Adrenal gland (tissue), 5 donors: ENCODE measurements at regions not wholly inside any gene's neighbourhood (a gene's known extent, or its start where the extent isn't known, plus 50 kb on each side); places are given as distances from the start of the nearest gene placed in this dataset.

Experiments
- POLR2A ChIP-seq, 2 donors: fragments of 450-650 bp; IDR thresholded peaks; one replicate each; pipeline ENCODE4 v1.6.1; 2017; ENCODE audit warnings: antibody characterized with exemption in 2 of 2, mild to moderate bottlenecking in 2 of 2, moderate library complexity in 1 of 2
- TF ChIP-seq, protein P1 (sequence below), 6 experiments: fragments of 450-650 bp in 4 of 6; fragments of 200-600 bp in 2 of 6; sonication (generic) in 1 of 6; IDR thresholded peaks; 1 replicate in 5 of 6; 2 replicates in 1 of 6; pipeline versions ENCODE4 v1.5.1 to v1.8.0; 2016 to 2021; ENCODE audit warnings: antibody characterized with exemption in 6 of 6, mild to moderate bottlenecking in 2 of 6, moderate library complexity in 1 of 6
- donor health status: DM: no; HTN: no; CAD: no.

GRCh38 chr20:39702701-39703349 lies 740.7 kb downstream of the DHX35 start:
- TF ChIP-seq POLR2A (IDR thresholded peaks at IDR 0.05): no peak
- TF ChIP-seq, protein P1, sequence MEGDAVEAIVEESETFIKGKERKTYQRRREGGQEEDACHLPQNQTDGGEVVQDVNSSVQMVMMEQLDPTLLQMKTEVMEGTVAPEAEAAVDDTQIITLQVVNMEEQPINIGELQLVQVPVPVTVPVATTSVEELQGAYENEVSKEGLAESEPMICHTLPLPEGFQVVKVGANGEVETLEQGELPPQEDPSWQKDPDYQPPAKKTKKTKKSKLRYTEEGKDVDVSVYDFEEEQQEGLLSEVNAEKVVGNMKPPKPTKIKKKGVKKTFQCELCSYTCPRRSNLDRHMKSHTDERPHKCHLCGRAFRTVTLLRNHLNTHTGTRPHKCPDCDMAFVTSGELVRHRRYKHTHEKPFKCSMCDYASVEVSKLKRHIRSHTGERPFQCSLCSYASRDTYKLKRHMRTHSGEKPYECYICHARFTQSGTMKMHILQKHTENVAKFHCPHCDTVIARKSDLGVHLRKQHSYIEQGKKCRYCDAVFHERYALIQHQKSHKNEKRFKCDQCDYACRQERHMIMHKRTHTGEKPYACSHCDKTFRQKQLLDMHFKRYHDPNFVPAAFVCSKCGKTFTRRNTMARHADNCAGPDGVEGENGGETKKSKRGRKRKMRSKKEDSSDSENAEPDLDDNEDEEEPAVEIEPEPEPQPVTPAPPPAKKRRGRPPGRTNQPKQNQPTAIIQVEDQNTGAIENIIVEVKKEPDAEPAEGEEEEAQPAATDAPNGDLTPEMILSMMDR (IDR thresholded peaks at IDR 0.05): no peak
